RWPE2 (cell line): ENCODE measurements at regions not wholly inside any gene's neighbourhood (a gene's known extent, or its start where the extent isn't known, plus 50 kb on each side); places are given as distances from the start of the nearest gene placed in this dataset.

ENCODE experiments used
- ATAC-seq: fragments of 200-7000 bp; cut with Tn5 transposase; 3 replicates; pipeline ENCODE4 v1.9.1; 2021; ENCODE audit warnings: low read depth
- DNase-seq: peaks from one replicate; pipeline ENCODE4 v3.0.0-alpha.2; 2020; ENCODE audit warnings: low spot score
- H3K27ac ChIP-seq: fragments of 450-650 bp; 2 replicates; pipeline ENCODE4 v1.5.1; 2017; ENCODE audit warnings: mild to moderate bottlenecking; ENCODE audit not compliant: poor library complexity, severe bottlenecking
- H3K27me3 ChIP-seq: fragments of 250-450 bp; sonication (Bioruptor Pico); 2 replicates; pipeline ENCODE4 v1.5.1; 2021; ENCODE audit warnings: mild to moderate bottlenecking, moderate library complexity; ENCODE audit not compliant: insufficient read depth, poor library complexity, severe bottlenecking
- H3K36me3 ChIP-seq: fragments of 250-450 bp; sonication (Bioruptor Pico); 2 replicates; pipeline ENCODE4 v1.5.1; 2020; ENCODE audit warnings: low read depth, mild to moderate bottlenecking, moderate library complexity
- H3K4me1 ChIP-seq: fragments of 250-450 bp; sonication (Bioruptor Pico); 2 replicates; pipeline ENCODE4 v1.5.1; 2021; ENCODE audit warnings: mild to moderate bottlenecking, moderate library complexity; ENCODE audit not compliant: insufficient read depth, poor library complexity, severe bottlenecking
- H3K4me3 ChIP-seq: fragments of 250-450 bp; sonication (Bioruptor Pico); 2 replicates; pipeline ENCODE4 v1.5.1; 2021; ENCODE audit warnings: mild to moderate bottlenecking, moderate library complexity; ENCODE audit not compliant: severe bottlenecking
- H3K9me3 ChIP-seq: fragments of 250-450 bp; sonication (Bioruptor Pico); 2 replicates; pipeline ENCODE4 v1.5.1; 2021; ENCODE audit warnings: mild to moderate bottlenecking, moderate library complexity; ENCODE audit not compliant: severe bottlenecking
- TF ChIP-seq, protein P1 (sequence below): fragments of 450-650 bp; IDR thresholded peaks from one replicate; pipeline ENCODE4 v1.5.1; 2017; ENCODE audit warnings: mild to moderate bottlenecking, moderate library complexity; ENCODE audit not compliant: poor library complexity, severe bottlenecking

DNA sequence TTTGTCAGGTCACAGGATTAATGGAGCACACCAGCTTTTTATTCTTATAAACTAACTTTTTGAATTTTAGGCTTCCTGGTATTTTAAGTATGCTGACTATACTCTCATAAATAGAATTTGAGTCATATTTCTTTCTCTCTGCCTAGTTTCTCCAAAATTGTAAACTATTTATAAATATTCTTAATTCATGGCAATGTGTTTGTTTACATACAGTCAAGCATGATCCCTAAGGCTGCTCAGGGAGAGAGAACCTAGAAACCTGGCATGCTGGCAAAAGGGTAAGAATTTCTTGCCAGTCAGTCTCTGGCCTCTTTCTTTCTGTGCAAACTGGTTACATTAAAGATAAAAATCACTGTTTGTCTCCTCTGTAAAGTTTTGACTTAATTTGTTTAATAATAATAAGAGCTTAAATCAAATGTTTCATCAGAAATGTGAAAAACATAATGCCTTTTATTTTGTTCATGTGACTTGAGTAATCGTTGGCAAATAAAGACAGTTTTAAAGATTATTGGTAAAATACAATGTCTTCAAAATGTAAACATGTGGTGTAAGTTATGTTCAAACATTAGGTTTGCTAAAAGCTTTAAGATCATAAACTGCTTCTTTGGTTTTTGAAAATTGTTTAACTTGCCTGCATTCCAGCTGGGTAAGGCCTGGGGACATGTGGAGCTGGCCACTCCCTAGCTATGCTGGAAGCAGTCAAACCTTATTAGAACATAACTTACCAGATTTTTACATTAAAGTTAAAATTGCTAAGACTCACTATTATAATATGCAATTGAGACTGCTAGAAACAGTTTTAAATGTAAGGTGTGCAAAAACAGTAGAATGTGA is 1401.7 kb downstream of the NCAM2 start:
- TF ChIP-seq, protein P1, sequence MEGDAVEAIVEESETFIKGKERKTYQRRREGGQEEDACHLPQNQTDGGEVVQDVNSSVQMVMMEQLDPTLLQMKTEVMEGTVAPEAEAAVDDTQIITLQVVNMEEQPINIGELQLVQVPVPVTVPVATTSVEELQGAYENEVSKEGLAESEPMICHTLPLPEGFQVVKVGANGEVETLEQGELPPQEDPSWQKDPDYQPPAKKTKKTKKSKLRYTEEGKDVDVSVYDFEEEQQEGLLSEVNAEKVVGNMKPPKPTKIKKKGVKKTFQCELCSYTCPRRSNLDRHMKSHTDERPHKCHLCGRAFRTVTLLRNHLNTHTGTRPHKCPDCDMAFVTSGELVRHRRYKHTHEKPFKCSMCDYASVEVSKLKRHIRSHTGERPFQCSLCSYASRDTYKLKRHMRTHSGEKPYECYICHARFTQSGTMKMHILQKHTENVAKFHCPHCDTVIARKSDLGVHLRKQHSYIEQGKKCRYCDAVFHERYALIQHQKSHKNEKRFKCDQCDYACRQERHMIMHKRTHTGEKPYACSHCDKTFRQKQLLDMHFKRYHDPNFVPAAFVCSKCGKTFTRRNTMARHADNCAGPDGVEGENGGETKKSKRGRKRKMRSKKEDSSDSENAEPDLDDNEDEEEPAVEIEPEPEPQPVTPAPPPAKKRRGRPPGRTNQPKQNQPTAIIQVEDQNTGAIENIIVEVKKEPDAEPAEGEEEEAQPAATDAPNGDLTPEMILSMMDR, result no peak
- Histone ChIP-seq H3K27ac (no peak overlapping the region), H3K4me1 (no peaks in the 10 kb centered on the region)

DNA sequence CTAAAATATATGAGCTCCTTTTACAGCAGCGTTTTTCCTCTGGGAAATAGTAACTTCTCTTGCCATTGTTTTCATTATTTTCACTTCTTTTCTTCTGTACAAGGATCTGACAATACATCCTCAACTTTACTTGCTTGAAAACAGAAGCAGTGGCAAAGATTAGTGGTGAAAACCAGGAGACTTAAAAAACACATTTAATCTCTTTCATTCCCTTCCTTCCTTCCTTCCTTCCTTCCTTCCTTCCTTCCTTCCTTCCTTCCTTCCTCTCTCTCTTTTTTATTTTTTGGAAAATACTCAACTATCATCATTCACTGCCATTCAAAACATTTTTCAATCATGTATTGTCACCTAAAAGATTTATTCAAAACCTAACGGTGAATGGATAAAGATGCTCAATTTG is 1411.4 kb downstream of the NCAM2 start:
- Histone ChIP-seq H3K27ac (no peak overlapping the region), H3K4me3 (no peak overlapping the region)
- no peak for ATAC-seq

More for the DNA sequence above, 1401.7 kb downstream of the NCAM2 start:
- DNase-seq (no peak), ATAC-seq (no peak)
- Histone ChIP-seq H3K27me3 (no peaks in the 10 kb centered on the region), H3K9me3 (no peaks in the 10 kb centered on the region), H3K36me3 (no peaks in the 10 kb centered on the region), H3K4me3 (no peak overlapping the region)

DNA sequence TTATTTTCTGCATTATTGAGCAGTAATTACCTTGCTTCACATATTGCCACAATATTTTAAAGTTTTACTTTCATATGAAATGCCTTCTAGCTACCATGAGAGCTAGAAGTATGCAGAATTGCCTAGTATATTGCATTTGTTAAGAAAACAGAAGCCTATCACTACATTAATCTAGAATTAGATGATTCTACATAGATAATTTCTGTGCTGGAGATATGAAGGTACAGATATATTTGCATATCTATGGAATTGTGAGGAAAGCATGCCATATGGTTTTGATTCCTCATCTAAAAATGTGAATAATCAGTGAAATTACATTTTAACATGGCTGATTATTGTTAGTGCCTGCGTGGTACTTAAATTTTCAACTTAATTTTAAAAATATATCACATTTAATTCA is 1418.3 kb downstream of the NCAM2 start:
- TF ChIP-seq, protein P1, result no peak
- Histone ChIP-seq H3K36me3 (no peaks in the 10 kb centered on the region), H3K27me3 (peaks cover 21% of the 10 kb centered on the region), H3K4me1 (no peaks in the 10 kb centered on the region), H3K9me3 (no peaks in the 10 kb centered on the region), H3K27ac (no peak overlapping the region), H3K4me3 (no peak overlapping the region)
- ATAC-seq (no peak), DNase-seq (no peak)

More for the DNA sequence above, 1411.4 kb downstream of the NCAM2 start:
- Histone ChIP-seq H3K27me3 (no peaks in the 10 kb centered on the region), H3K4me1 (no peaks in the 10 kb centered on the region), H3K9me3 (no peaks in the 10 kb centered on the region), H3K36me3 (no peaks in the 10 kb centered on the region)
- TF ChIP-seq, protein P1, result no peak
- DNase-seq, result no peak

DNA sequence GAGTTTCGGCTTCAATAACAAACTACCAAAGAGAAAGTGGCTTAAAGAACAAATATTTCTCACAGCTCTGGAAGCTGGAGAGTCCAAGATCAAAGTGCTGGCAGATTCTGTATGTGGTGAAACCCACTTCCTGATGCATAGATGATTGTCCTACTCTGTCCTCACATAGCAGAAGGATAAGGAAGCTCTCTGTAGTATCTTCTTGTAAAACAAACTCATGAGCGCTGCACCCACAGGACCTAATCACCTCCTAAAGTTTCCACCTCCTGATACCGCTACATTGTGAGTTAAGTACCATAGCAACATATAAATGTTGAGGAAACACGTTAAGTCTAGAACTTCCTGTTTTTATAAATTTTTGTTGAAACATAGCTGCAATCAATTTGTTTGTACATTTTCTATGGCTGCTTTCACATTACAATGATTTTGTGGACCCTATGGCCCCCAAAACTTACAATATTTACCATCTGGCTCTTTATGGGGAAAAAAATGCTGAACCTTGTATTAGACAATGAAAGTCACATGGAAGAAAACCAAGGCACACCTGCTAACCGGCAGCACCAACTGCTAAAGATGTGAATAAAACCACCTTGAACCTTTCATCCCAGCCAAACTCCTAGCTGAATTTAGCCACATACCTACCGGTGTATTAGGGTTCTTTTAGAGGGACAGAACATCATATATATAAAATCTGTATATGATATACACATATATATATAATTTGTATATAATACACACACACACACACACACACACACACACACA is 1423.4 kb downstream of the NCAM2 start:
- Histone ChIP-seq H3K27me3 (peaks cover 29% of the 10 kb centered on the region), H3K4me3 (no peak overlapping the region), H3K4me1 (no peaks in the 10 kb centered on the region), H3K9me3 (no peaks in the 10 kb centered on the region), H3K36me3 (no peaks in the 10 kb centered on the region), H3K27ac (no peak overlapping the region)
- DNase-seq (no peak), ATAC-seq (no peak)
- TF ChIP-seq, protein P1, result no peak
